Brain microvascular endothelial cell (primary cell): ENCODE measurements at regions not wholly inside any gene's neighbourhood (a gene's known extent, or its start where the extent isn't known, plus 50 kb on each side); places are given as distances from the start of the nearest gene placed in this dataset.

ENCODE experiments used
- DNase-seq: peaks from one replicate; pipeline ENCODE4 v3.0.0-alpha.2; 2020
- H3K27ac ChIP-seq: fragments of 250-450 bp; sonication (Bioruptor Pico); 2 replicates; pipeline ENCODE4 v1.5.1; 2020; ENCODE audit warnings: mild to moderate bottlenecking, moderate library complexity
- H3K27me3 ChIP-seq: fragments of 250-450 bp; sonication (Bioruptor Pico); replicated peaks from 2 replicates; pipeline ENCODE4 v1.5.1; 2020; ENCODE audit warnings: mild to moderate bottlenecking
- H3K36me3 ChIP-seq: fragments of 250-450 bp; sonication (Bioruptor Pico); replicated peaks from 2 replicates; pipeline ENCODE4 v1.5.1; 2020; ENCODE audit warnings: mild to moderate bottlenecking
- H3K4me3 ChIP-seq: 2 replicates; pipeline ENCODE4 v1.5.1; 2011; ENCODE audit warnings: low read depth, mild to moderate bottlenecking, control low read depth, low read length, moderate library complexity
- CTCF ChIP-seq: IDR thresholded peaks from 2 replicates; pipeline ENCODE4 v1.5.1; 2011; ENCODE audit warnings: low read depth, mild to moderate bottlenecking, moderate library complexity, low read length, control low read depth, inconsistent platforms; ENCODE audit errors: missing control alignments
- in situ Hi-C: cut with HindIII; loops from 2 replicates; pipeline ENCODE4 v1.10.0; 2017; ENCODE audit warnings: low sequenced_read_pairs, low pct_ligation_motif_present

- in situ Hi-C loops, result no loop called here
- H3K27me3 ChIP-seq, result no peaks in the 10 kb centered on the region
- H3K27ac ChIP-seq, result no peak overlapping the region
- H3K4me3 ChIP-seq, result no peak overlapping the region
- no peak for DNase-seq
- no peaks in the 10 kb centered on the region for H3K36me3 ChIP-seq
- no peak for TF ChIP-seq CTCF
Observed at GRCh38 chr1:209224886-209225285, 358.6 kb upstream of the CAMK1G start.

GRCh38 chr1:209227171-209227570 is 356.3 kb upstream of the CAMK1G start:
- Histone ChIP-seq H3K27me3 (no peaks in the 10 kb centered on the region), H3K36me3 (no peaks in the 10 kb centered on the region), H3K27ac (no peak overlapping the region), H3K4me3 (no peak overlapping the region)
- TF ChIP-seq CTCF, result no peak
- in situ Hi-C loops, result no loop called here
- DNase-seq, result no peak

- no peak overlapping the region for H3K27ac ChIP-seq
- no peak for DNase-seq
- TF ChIP-seq CTCF, result no peak
- no peaks in the 10 kb centered on the region for H3K27me3 ChIP-seq
- no peak overlapping the region for H3K4me3 ChIP-seq
- no peaks in the 10 kb centered on the region for H3K36me3 ChIP-seq
- in situ Hi-C loops, result no loop called here
Observed at GRCh38 chr1:209227941-209228340, 355.6 kb upstream of the CAMK1G start.

- no peak for TF ChIP-seq CTCF
- in situ Hi-C loops, result no loop called here
- DNase-seq, result no peak
- H3K4me3 ChIP-seq, result no peak overlapping the region
- H3K27me3 ChIP-seq, result no peaks in the 10 kb centered on the region
- no peaks in the 10 kb centered on the region for H3K36me3 ChIP-seq
- H3K27ac ChIP-seq, result no peak overlapping the region
Observed at GRCh38 chr1:209229494-209230061, 353.9 kb upstream of the CAMK1G start.

GRCh38 chr1:209230314-209230713 is 353.2 kb upstream of the CAMK1G start:
- Histone ChIP-seq H3K4me3 (no peak overlapping the region), H3K27ac (no peak overlapping the region), H3K27me3 (no peaks in the 10 kb centered on the region), H3K36me3 (no peaks in the 10 kb centered on the region)
- no peak for DNase-seq
- in situ Hi-C loops, result no loop called here
- no peak for TF ChIP-seq CTCF

- H3K27me3 ChIP-seq, result no peaks in the 10 kb centered on the region
- no peak for TF ChIP-seq CTCF
- no peak overlapping the region for H3K4me3 ChIP-seq
- in situ Hi-C loops, result no loop called here
- DNase-seq, result no peak
- no peaks in the 10 kb centered on the region for H3K36me3 ChIP-seq
- H3K27ac ChIP-seq, result no peak overlapping the region
Observed at GRCh38 chr1:209231476-209232156, 351.9 kb upstream of the CAMK1G start.
